ENCODE measurements at regions not wholly inside any gene's neighbourhood (a gene's known extent, or its start where the extent isn't known, plus 50 kb on each side); places are given as distances from the start of the nearest gene placed in this dataset.
A peak's percentile ranks its signal among the peaks of the same experiment; 100 is the strongest.

DNA sequence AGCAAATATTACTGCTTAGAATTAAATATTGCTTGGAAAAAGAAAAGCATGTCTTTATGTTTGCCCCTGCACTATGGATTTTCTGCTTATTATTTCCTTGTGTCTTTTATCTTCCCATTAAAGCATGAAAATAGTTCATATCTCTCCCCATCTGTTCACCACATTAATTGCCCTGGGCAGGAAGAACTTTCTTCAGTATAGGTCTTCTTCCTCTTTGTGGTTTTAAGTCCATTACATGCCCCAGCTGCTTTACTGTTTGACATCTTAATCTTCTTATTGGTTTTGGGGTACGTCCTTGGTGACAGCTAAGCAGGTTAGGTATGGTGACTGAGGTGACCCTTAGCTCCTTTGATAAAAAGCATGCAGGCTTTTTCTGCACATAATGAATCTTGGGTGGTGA, 157.3 kb downstream of the AASDH start:
- peaks cover 12% of the 10 kb centered on the region for H3K4me1 Mint-ChIP-seq
- Histone ChIP-seq H3F3A (ENCODE audit: low read depth) (peaks cover 16% of the 10 kb centered on the region), H3K4me2 (no peak overlapping the region), H3K4me3 (no peak overlapping the region), H4K20me1 (ENCODE audit: low read depth) (no peaks in the 10 kb centered on the region), H3K27ac (no peak overlapping the region), H3K9ac (no peak overlapping the region), H3K9me3 (ENCODE audit: low read depth) (peaks cover 5% of the 10 kb centered on the region), H3K36me3 (no peaks in the 10 kb centered on the region), H3K79me2 (ENCODE audit: low read depth) (no peaks in the 10 kb centered on the region), H3K4me1 (peaks cover 14% of the 10 kb centered on the region), H2AFZ (replicated peaks) (no peak overlapping the region), H3K27me3 (no peaks in the 10 kb centered on the region)
- no peak for DNase-seq (ENCODE audit: low spot score)
- no peak overlapping the region for H3K4me3 Mint-ChIP-seq
- H3K36me3 Mint-ChIP-seq = peaks cover 19% of the 10 kb centered on the region
- H3K27me3 Mint-ChIP-seq (ENCODE audit: insufficient read depth, low read depth) = no peaks in the 10 kb centered on the region
- TF ChIP-seq EZH2 (IDR thresholded peaks at IDR 0.05) = no peak
- TF ChIP-seq, protein P1, sequence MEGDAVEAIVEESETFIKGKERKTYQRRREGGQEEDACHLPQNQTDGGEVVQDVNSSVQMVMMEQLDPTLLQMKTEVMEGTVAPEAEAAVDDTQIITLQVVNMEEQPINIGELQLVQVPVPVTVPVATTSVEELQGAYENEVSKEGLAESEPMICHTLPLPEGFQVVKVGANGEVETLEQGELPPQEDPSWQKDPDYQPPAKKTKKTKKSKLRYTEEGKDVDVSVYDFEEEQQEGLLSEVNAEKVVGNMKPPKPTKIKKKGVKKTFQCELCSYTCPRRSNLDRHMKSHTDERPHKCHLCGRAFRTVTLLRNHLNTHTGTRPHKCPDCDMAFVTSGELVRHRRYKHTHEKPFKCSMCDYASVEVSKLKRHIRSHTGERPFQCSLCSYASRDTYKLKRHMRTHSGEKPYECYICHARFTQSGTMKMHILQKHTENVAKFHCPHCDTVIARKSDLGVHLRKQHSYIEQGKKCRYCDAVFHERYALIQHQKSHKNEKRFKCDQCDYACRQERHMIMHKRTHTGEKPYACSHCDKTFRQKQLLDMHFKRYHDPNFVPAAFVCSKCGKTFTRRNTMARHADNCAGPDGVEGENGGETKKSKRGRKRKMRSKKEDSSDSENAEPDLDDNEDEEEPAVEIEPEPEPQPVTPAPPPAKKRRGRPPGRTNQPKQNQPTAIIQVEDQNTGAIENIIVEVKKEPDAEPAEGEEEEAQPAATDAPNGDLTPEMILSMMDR (IDR thresholded peaks at IDR 0.05) = no peak
- no peak for TF ChIP-seq EZH2phosphoT487 (IDR thresholded peaks at IDR 0.05)
- no peak overlapping the region for H3K27ac Mint-ChIP-seq
- peaks cover 12% of the 10 kb centered on the region for H3K9me3 Mint-ChIP-seq

DNA sequence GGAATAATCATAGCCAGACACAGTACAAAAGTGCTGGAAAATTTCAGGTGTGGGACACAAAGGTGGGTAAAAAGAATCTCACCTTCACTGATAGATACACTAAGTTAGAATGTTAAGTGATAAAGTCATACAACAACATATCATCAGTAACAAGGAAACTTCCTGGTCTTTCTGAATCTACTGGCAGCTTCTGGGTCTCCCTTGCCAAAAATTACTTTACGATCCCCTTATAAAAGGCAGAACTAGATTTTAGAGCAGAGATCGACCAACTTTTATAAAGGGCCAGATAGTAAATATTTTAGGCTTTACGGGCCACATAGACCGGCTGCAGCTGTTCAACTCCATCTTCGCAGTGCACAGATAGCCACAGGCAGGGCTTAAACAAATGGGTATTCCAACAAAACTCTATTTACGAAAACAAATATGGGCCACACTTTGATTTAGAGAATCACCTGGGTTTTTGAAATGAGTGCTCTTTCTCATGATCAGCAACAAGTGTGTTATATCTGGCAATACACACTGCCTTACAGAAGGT, 159.9 kb downstream of the AASDH start:
- Histone ChIP-seq H3F3A (ENCODE audit: low read depth) (peaks cover 16% of the 10 kb centered on the region), H3K36me3 (no peaks in the 10 kb centered on the region), H3K4me3 (no peak overlapping the region), H3K9ac (no peak overlapping the region), H3K4me1 (peaks cover 14% of the 10 kb centered on the region), H3K4me2 (no peak overlapping the region), H3K27me3 (no peaks in the 10 kb centered on the region), H3K79me2 (ENCODE audit: low read depth) (no peaks in the 10 kb centered on the region), H4K20me1 (ENCODE audit: low read depth) (no peaks in the 10 kb centered on the region), H2AFZ (replicated peaks) (no peak overlapping the region), H3K9me3 (ENCODE audit: low read depth) (peaks cover 5% of the 10 kb centered on the region), H3K27ac (no peak overlapping the region)
- H3K9me3 Mint-ChIP-seq = peaks cover 12% of the 10 kb centered on the region
- no peak overlapping the region for H3K27ac Mint-ChIP-seq
- no peaks in the 10 kb centered on the region for H3K27me3 Mint-ChIP-seq (ENCODE audit: insufficient read depth, low read depth)
- peaks cover 19% of the 10 kb centered on the region for H3K36me3 Mint-ChIP-seq
- no peak overlapping the region for H3K4me3 Mint-ChIP-seq
- H3K4me1 Mint-ChIP-seq = peaks cover 12% of the 10 kb centered on the region
- TF ChIP-seq, protein P1 (IDR thresholded peaks at IDR 0.05) = no peak
- TF ChIP-seq EZH2phosphoT487 (IDR thresholded peaks at IDR 0.05) = no peak
- no peak for TF ChIP-seq EZH2 (IDR thresholded peaks at IDR 0.05)
- no peak for DNase-seq (ENCODE audit: low spot score)

DNA sequence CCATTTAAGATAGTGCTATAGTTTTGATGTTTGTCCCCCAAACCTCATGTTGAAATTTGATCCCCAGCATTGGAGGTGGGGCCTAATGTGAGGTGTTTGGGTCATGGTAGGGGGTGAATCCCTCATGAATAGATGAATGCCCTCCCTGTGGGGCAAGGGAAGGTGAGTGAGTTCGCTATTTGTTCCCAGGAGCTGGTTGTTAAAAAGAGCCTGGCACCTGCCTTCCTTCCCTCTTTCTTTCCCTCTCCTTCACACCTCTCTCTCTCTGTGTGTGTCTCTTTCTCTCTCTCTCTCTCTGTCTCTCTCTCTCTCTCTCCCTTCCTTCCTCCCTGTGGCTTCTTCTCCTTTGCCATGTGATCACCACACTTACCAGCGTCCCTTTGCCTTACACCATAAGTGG, 160.7 kb downstream of the AASDH start:
- H3K27ac Mint-ChIP-seq = no peak overlapping the region
- peak overlapping the region; percentile 31 for H3K4me2 ChIP-seq
- H3K27me3 ChIP-seq = no peaks in the 10 kb centered on the region

More for the DNA sequence above, 160.7 kb downstream of the AASDH start:
- Mint-ChIP-seq H3K4me1 (peaks cover 12% of the 10 kb centered on the region), H3K4me3 (no peak overlapping the region), H3K36me3 (peaks cover 14% of the 10 kb centered on the region), H3K9me3 (peaks cover 12% of the 10 kb centered on the region), H3K27me3 (ENCODE audit: insufficient read depth, low read depth) (no peaks in the 10 kb centered on the region)
- TF ChIP-seq EZH2 (IDR thresholded peaks at IDR 0.05) (no peak), EZH2phosphoT487 (IDR thresholded peaks at IDR 0.05) (no peak)
- TF ChIP-seq, protein P1 (IDR thresholded peaks at IDR 0.05) = no peak
- H3K27ac ChIP-seq = no peak overlapping the region
- H3K4me1 ChIP-seq = peaks cover 14% of the 10 kb centered on the region
- no peaks in the 10 kb centered on the region for H3K9me3 ChIP-seq (ENCODE audit: low read depth)
- H2AFZ ChIP-seq (replicated peaks) = no peak overlapping the region
- peaks cover 16% of the 10 kb centered on the region for H3F3A ChIP-seq (ENCODE audit: low read depth)
- no peak for DNase-seq (ENCODE audit: low spot score)
- no peaks in the 10 kb centered on the region for H3K79me2 ChIP-seq (ENCODE audit: low read depth)
- H3K36me3 ChIP-seq = no peaks in the 10 kb centered on the region
- H3K9ac ChIP-seq = no peak overlapping the region
- H3K4me3 ChIP-seq = no peak overlapping the region
- no peaks in the 10 kb centered on the region for H4K20me1 ChIP-seq (ENCODE audit: low read depth)
